ENCODE measurements at regions not wholly inside any gene's neighbourhood (a gene's known extent, or its start where the extent isn't known, plus 50 kb on each side); places are given as distances from the start of the nearest gene placed in this dataset.

- no peak for DNase-seq
- ATAC-seq (replicated peaks in 1 of 4): no peak
- ChIA-PET CTCF (no interaction called here), POLR2A (no interaction called here)
- Mint-ChIP-seq H3K9me3 (peaks cover 15 to 35% (median 26%) of the 10 kb centered on the region in 3 donors), H3K4me3 (no peak overlapping the region), H3K27ac (no peak overlapping the region), H3K27me3 (no peaks in the 10 kb centered on the region), H3K4me1 (no peaks in the 10 kb centered on the region), H3K36me3 (no peaks in the 10 kb centered on the region)
- Histone ChIP-seq H3K9me3 (no peaks in the 10 kb centered on the region), H3K27me3 (replicated peaks in 1 of 2; ENCODE audit: control insufficient read depth in 2 of 2, extremely low read depth in 1 of 2, insufficient read depth in 2 of 2, low read length in 1 of 2) (no peaks in the 10 kb centered on the region), H3K4me3 (ENCODE audit: control insufficient read depth in 1 of 2, extremely low read depth in 1 of 2, low read length in 1 of 2) (no peak overlapping the region), H3K36me3 (ENCODE audit: control insufficient read depth in 2 of 2, extremely low read depth in 1 of 2, insufficient read depth in 1 of 2, low read length in 1 of 2) (no peaks in the 10 kb centered on the region), H3K27ac (ENCODE audit: low read length) (no peak overlapping the region), H3K4me1 (ENCODE audit: control insufficient read depth in 1 of 2, extremely low read depth in 1 of 2, insufficient read depth in 2 of 2, low read length in 2 of 2) (no peaks in the 10 kb centered on the region)
- WGBS (ENCODE audit: insufficient coverage): 44% methylated on average over 2 of the region's 2 CpGs
These were observed 2127.3 kb upstream of the AGA start for GRCh38 chr4:179569549-179569948.

- POLR2A ChIA-PET: no interaction called here
- WGBS (ENCODE audit: insufficient coverage): no CpG with 5 or more reads among the region's 3 CpGs
- H3K27ac Mint-ChIP-seq: no peak overlapping the region
- ATAC-seq (replicated peaks in 1 of 4) (no peak), DNase-seq (no peak)
- no peaks in the 10 kb centered on the region for H3K36me3 Mint-ChIP-seq
- Histone ChIP-seq H3K27me3 (replicated peaks in 1 of 2; ENCODE audit: control insufficient read depth in 2 of 2, extremely low read depth in 1 of 2, insufficient read depth in 2 of 2, low read length in 1 of 2) (no peaks in the 10 kb centered on the region), H3K4me3 (ENCODE audit: control insufficient read depth in 1 of 2, extremely low read depth in 1 of 2, low read length in 1 of 2) (no peak overlapping the region), H3K36me3 (ENCODE audit: control insufficient read depth in 2 of 2, extremely low read depth in 1 of 2, insufficient read depth in 1 of 2, low read length in 1 of 2) (no peaks in the 10 kb centered on the region), H3K9me3 (no peaks in the 10 kb centered on the region), H3K4me1 (ENCODE audit: control insufficient read depth in 1 of 2, extremely low read depth in 1 of 2, insufficient read depth in 2 of 2, low read length in 2 of 2) (no peaks in the 10 kb centered on the region), H3K27ac (ENCODE audit: low read length) (no peak overlapping the region)
- CTCF ChIA-PET: interaction anchor here in 1 of 2 donors (0.6 kb wide), 1 partner anchor 12 kb away, joined by 3 read pairs; no protein-coding TSS in a partner anchor
- H3K4me3 Mint-ChIP-seq: no peak overlapping the region
- peaks cover 0 to 34% (median 11%) of the 10 kb centered on the region in 3 donors for H3K9me3 Mint-ChIP-seq
- no peaks in the 10 kb centered on the region for H3K4me1 Mint-ChIP-seq
- H3K27me3 Mint-ChIP-seq: no peaks in the 10 kb centered on the region
These were observed 2140.1 kb upstream of the AGA start for GRCh38 chr4:179582164-179582905.

GRCh38 chr4:179583221-179583620 is 2141.0 kb upstream of the AGA start:
- Mint-ChIP-seq H3K4me1 (no peaks in the 10 kb centered on the region), H3K27ac (no peak overlapping the region), H3K9me3 (peaks cover 0 to 31% (median 9%) of the 10 kb centered on the region in 3 donors), H3K27me3 (no peaks in the 10 kb centered on the region), H3K36me3 (no peaks in the 10 kb centered on the region), H3K4me3 (no peak overlapping the region)
- no peaks in the 10 kb centered on the region for H3K9me3 ChIP-seq
- WGBS (ENCODE audit: insufficient coverage): 66% methylated on average over 4 of the region's 4 CpGs
- ChIA-PET CTCF (interaction anchor here in 1 of 2 donors (0.6 kb wide), 1 partner anchor 11 kb away, joined by 3 read pairs; no protein-coding TSS in a partner anchor), POLR2A (no interaction called here)
- DNase-seq (no peak), ATAC-seq (replicated peaks in 1 of 4) (no peak)
- H3K27ac ChIP-seq (ENCODE audit: low read length): no peak overlapping the region
- H3K4me3 ChIP-seq (ENCODE audit: control insufficient read depth in 1 of 2, extremely low read depth in 1 of 2, low read length in 1 of 2): no peak overlapping the region
- no peaks in the 10 kb centered on the region for H3K27me3 ChIP-seq (replicated peaks in 1 of 2; ENCODE audit: control insufficient read depth in 2 of 2, extremely low read depth in 1 of 2, insufficient read depth in 2 of 2, low read length in 1 of 2)
- no peaks in the 10 kb centered on the region for H3K4me1 ChIP-seq (ENCODE audit: control insufficient read depth in 1 of 2, extremely low read depth in 1 of 2, insufficient read depth in 2 of 2, low read length in 2 of 2)
- H3K36me3 ChIP-seq (ENCODE audit: control insufficient read depth in 2 of 2, extremely low read depth in 1 of 2, insufficient read depth in 1 of 2, low read length in 1 of 2): no peaks in the 10 kb centered on the region

- DNase-seq (no peak), ATAC-seq (replicated peaks in 1 of 4) (no peak)
- H3K27ac Mint-ChIP-seq: no peak overlapping the region
- WGBS (ENCODE audit: insufficient coverage): no CpG with 5 or more reads among the region's 7 CpGs
- no peaks in the 10 kb centered on the region for H3K27me3 ChIP-seq (replicated peaks in 1 of 2; ENCODE audit: control insufficient read depth in 2 of 2, extremely low read depth in 1 of 2, insufficient read depth in 2 of 2, low read length in 1 of 2)
- CTCF ChIA-PET: no interaction called here
- H3K27ac ChIP-seq (ENCODE audit: low read length): no peak overlapping the region
- POLR2A ChIA-PET: no interaction called here
- no peaks in the 10 kb centered on the region for H3K4me1 Mint-ChIP-seq
- H3K4me3 Mint-ChIP-seq: no peak overlapping the region
- no peaks in the 10 kb centered on the region for H3K9me3 ChIP-seq
- no peaks in the 10 kb centered on the region for H3K4me1 ChIP-seq (ENCODE audit: control insufficient read depth in 1 of 2, extremely low read depth in 1 of 2, insufficient read depth in 2 of 2, low read length in 2 of 2)
- H3K4me3 ChIP-seq (ENCODE audit: control insufficient read depth in 1 of 2, extremely low read depth in 1 of 2, low read length in 1 of 2): no peak overlapping the region
- no peaks in the 10 kb centered on the region for H3K27me3 Mint-ChIP-seq
- H3K36me3 Mint-ChIP-seq: no peaks in the 10 kb centered on the region
- H3K36me3 ChIP-seq (ENCODE audit: control insufficient read depth in 2 of 2, extremely low read depth in 1 of 2, insufficient read depth in 1 of 2, low read length in 1 of 2): no peaks in the 10 kb centered on the region
- H3K9me3 Mint-ChIP-seq: peaks cover 0 to 25% (median 7%) of the 10 kb centered on the region in 3 donors
These were observed 2141.9 kb upstream of the AGA start for GRCh38 chr4:179584101-179584500.

- no peaks in the 10 kb centered on the region for H3K4me1 ChIP-seq (ENCODE audit: control insufficient read depth in 1 of 2, extremely low read depth in 1 of 2, insufficient read depth in 2 of 2, low read length in 2 of 2)
- ATAC-seq (replicated peaks in 1 of 4): no peak
These were observed 2143.5 kb upstream of the AGA start for GRCh38 chr4:179585761-179586160.

GRCh38 chr4:179586460-179586859 is 2144.2 kb upstream of the AGA start:
- Mint-ChIP-seq H3K27ac (no peak overlapping the region), H3K4me3 (no peak overlapping the region), H3K27me3 (no peaks in the 10 kb centered on the region), H3K4me1 (no peaks in the 10 kb centered on the region), H3K9me3 (peaks cover 3 to 17% (median 9%) of the 10 kb centered on the region in 3 donors), H3K36me3 (no peaks in the 10 kb centered on the region)
- no peaks in the 10 kb centered on the region for H3K36me3 ChIP-seq (ENCODE audit: control insufficient read depth in 2 of 2, extremely low read depth in 1 of 2, insufficient read depth in 1 of 2, low read length in 1 of 2)
- H3K4me3 ChIP-seq (ENCODE audit: control insufficient read depth in 1 of 2, extremely low read depth in 1 of 2, low read length in 1 of 2): no peak overlapping the region
- no peaks in the 10 kb centered on the region for H3K4me1 ChIP-seq (ENCODE audit: control insufficient read depth in 1 of 2, extremely low read depth in 1 of 2, insufficient read depth in 2 of 2, low read length in 2 of 2)
- no peaks in the 10 kb centered on the region for H3K27me3 ChIP-seq (replicated peaks in 1 of 2; ENCODE audit: control insufficient read depth in 2 of 2, extremely low read depth in 1 of 2, insufficient read depth in 2 of 2, low read length in 1 of 2)
- ChIA-PET CTCF (no interaction called here), POLR2A (no interaction called here)
- WGBS (ENCODE audit: insufficient coverage): 88% methylated on average over 4 of the region's 8 CpGs
- H3K27ac ChIP-seq (ENCODE audit: low read length): no peak overlapping the region
- H3K9me3 ChIP-seq: no peaks in the 10 kb centered on the region
- DNase-seq (no peak), ATAC-seq (replicated peaks in 1 of 4) (no peak)

More at GRCh38 chr4:179585761-179586160, 2143.5 kb upstream of the AGA start:
- Mint-ChIP-seq H3K4me3 (no peak overlapping the region), H3K27me3 (no peaks in the 10 kb centered on the region), H3K36me3 (no peaks in the 10 kb centered on the region), H3K27ac (no peak overlapping the region), H3K4me1 (no peaks in the 10 kb centered on the region), H3K9me3 (peaks cover 3 to 12% (median 5%) of the 10 kb centered on the region in 3 donors)
- no peak for DNase-seq
- Histone ChIP-seq H3K27ac (ENCODE audit: low read length) (no peak overlapping the region), H3K36me3 (ENCODE audit: control insufficient read depth in 2 of 2, extremely low read depth in 1 of 2, insufficient read depth in 1 of 2, low read length in 1 of 2) (no peaks in the 10 kb centered on the region), H3K9me3 (no peaks in the 10 kb centered on the region), H3K4me3 (ENCODE audit: control insufficient read depth in 1 of 2, extremely low read depth in 1 of 2, low read length in 1 of 2) (no peak overlapping the region), H3K27me3 (replicated peaks in 1 of 2; ENCODE audit: control insufficient read depth in 2 of 2, extremely low read depth in 1 of 2, insufficient read depth in 2 of 2, low read length in 1 of 2) (no peaks in the 10 kb centered on the region)
- WGBS (ENCODE audit: insufficient coverage): no CpG with 5 or more reads among the region's 3 CpGs
- CTCF ChIA-PET: no interaction called here
- POLR2A ChIA-PET: no interaction called here
